ENCODE measurements at regions not wholly inside any gene's neighbourhood (a gene's known extent, or its start where the extent isn't known, plus 50 kb on each side); places are given as distances from the start of the nearest gene placed in this dataset.

GRCh38 chr6:65816991-65817390 lies 110.0 kb upstream of the EYS start:
- no peak for DNase-seq (ENCODE audit: low read depth)

GRCh38 chr6:65814071-65814470 lies 107.0 kb upstream of the EYS start:
- no peak for DNase-seq (ENCODE audit: low read depth)

- no peak for DNase-seq (ENCODE audit: low read depth)
Measured at GRCh38 chr6:65803186-65803585, 96.2 kb upstream of the EYS start.

GRCh38 chr6:65799389-65799788 lies 92.4 kb upstream of the EYS start:
- DNase-seq (ENCODE audit: low read depth), result no peak

GRCh38 chr6:65798280-65799014 lies 91.4 kb upstream of the EYS start:
- DNase-seq (ENCODE audit: low read depth), result no peak

- no peak for DNase-seq (ENCODE audit: low read depth)
Measured at GRCh38 chr6:65790666-65791065, 83.6 kb upstream of the EYS start.

GRCh38 chr6:65787787-65788186 lies 80.8 kb upstream of the EYS start:
- DNase-seq (ENCODE audit: low read depth), result no peak

GRCh38 chr6:65786815-65787214 lies 79.8 kb upstream of the EYS start:
- no peak for DNase-seq (ENCODE audit: low read depth)

- no peak for DNase-seq (ENCODE audit: low read depth)
Measured at GRCh38 chr6:65780691-65781090, 73.7 kb upstream of the EYS start.

- no peak for DNase-seq (ENCODE audit: low read depth)
Measured at GRCh38 chr6:65776332-65776731, 69.3 kb upstream of the EYS start.

- no peak for DNase-seq (ENCODE audit: low read depth)
Measured at GRCh38 chr6:65771946-65772345, 64.9 kb upstream of the EYS start.

GRCh38 chr6:65761890-65762289 lies 54.9 kb upstream of the EYS start:
- no peak for DNase-seq (ENCODE audit: low read depth)

GRCh38 chr6:65760285-65760684 lies 53.3 kb upstream of the EYS start:
- no peak for DNase-seq (ENCODE audit: low read depth)
